Activated CD8-positive, alpha-beta T cell treated with anti-CD3 and anti-CD28 coated beads, Interleukin-2, amount 10 ng/mL, durations not matched to agents 7 days and 5 days (primary cell): ENCODE measurements at regions not wholly inside any gene's neighbourhood (a gene's known extent, or its start where the extent isn't known, plus 50 kb on each side); places are given as distances from the start of the nearest gene placed in this dataset.

Experiments
- ATAC-seq: fragments of 150-1000 bp; cut with Tn5 transposase; one replicate; pipeline ENCODE4 v1.10.0; 2021; ENCODE audit warnings: moderate library complexity
- CTCF ChIA-PET: fragments of 350-600 bp; sonication (Branson Sonifier 250); formaldehyde crosslinking; loops from one replicate; lab custom pipeline; 2021; ENCODE audit warnings: antibody characterized with exemption; lab: Charles Lee
- POLR2A ChIA-PET: fragments of 350-600 bp; sonication (Branson Sonifier 250); formaldehyde crosslinking; loops from one replicate; lab custom pipeline; 2021; ENCODE audit warnings: antibody characterized with exemption; lab: Charles Lee
- DNase-seq: peaks from one replicate; pipeline ENCODE4 v3.0.0-alpha.2; 2020
- H3K27ac Mint-ChIP-seq: one replicate; pipeline ENCODE4 v1.8.0; 2021; ENCODE audit warnings: mild to moderate bottlenecking, mixed read lengths
- H3K27me3 Mint-ChIP-seq: one replicate; pipeline ENCODE4 v1.8.0; 2021; ENCODE audit warnings: low read depth, mixed read lengths
- H3K36me3 Mint-ChIP-seq: one replicate; pipeline ENCODE4 v1.8.0; 2021; ENCODE audit warnings: low read depth, mixed read lengths
- H3K4me1 Mint-ChIP-seq: one replicate; pipeline ENCODE4 v1.8.0; 2021; ENCODE audit warnings: low read depth, mixed read lengths
- H3K4me3 Mint-ChIP-seq: one replicate; pipeline ENCODE4 v1.8.0; 2021; ENCODE audit warnings: mild to moderate bottlenecking, mixed read lengths
- H3K9me3 Mint-ChIP-seq: one replicate; pipeline ENCODE4 v1.8.0; 2022; ENCODE audit warnings: mixed read lengths; ENCODE audit not compliant: insufficient read depth

- no peaks in the 10 kb centered on the region for H3K9me3 Mint-ChIP-seq
- H3K4me3 Mint-ChIP-seq = no peak overlapping the region
- H3K36me3 Mint-ChIP-seq = no peaks in the 10 kb centered on the region
- H3K4me1 Mint-ChIP-seq = no peaks in the 10 kb centered on the region
- ChIA-PET CTCF (no interaction called here), POLR2A (no interaction called here)
- no peak for ATAC-seq
- no peak overlapping the region for H3K27ac Mint-ChIP-seq
- no peaks in the 10 kb centered on the region for H3K27me3 Mint-ChIP-seq
- DNase-seq = no peak
These were observed 50.1 kb upstream of the MYCBP2 start for GRCh38 chr13:77377016-77377415.
